ENCODE measurements at regions not wholly inside any gene's neighbourhood (a gene's known extent, or its start where the extent isn't known, plus 50 kb on each side); places are given as distances from the start of the nearest gene placed in this dataset.
"Not testable (repeated sequence)": the region's sequence is repeated elsewhere in the genome, so short reads cannot be mapped to it uniquely, and the experiment has no call there.

- no peak for DNase-seq
Measured at GRCh38 chr20:50330504-50331313, 140.1 kb downstream of the CEBPB start.

- no peak for DNase-seq
Measured at GRCh38 chr20:50331469-50332363, 141.1 kb downstream of the CEBPB start.

GRCh38 chr20:50332491-50332980, 141.9 kb downstream of the CEBPB start:
- no peak for DNase-seq

- DNase-seq, result no peak
Measured at GRCh38 chr20:50333131-50333670, 142.6 kb downstream of the CEBPB start.

GRCh38 chr20:50333812-50334211, 143.2 kb downstream of the CEBPB start:
- no peak for DNase-seq

- not testable (repeated sequence) for DNase-seq
Measured at GRCh38 chr20:50334512-50334911, 143.9 kb downstream of the CEBPB start.

- DNase-seq, result no peak
Measured at GRCh38 chr20:50335105-50335504, 144.5 kb downstream of the CEBPB start.

- DNase-seq, result no peak
Measured at GRCh38 chr20:50335866-50336265, 145.2 kb downstream of the CEBPB start.

- no peak for DNase-seq
Measured at GRCh38 chr20:50336661-50337060, 146.0 kb downstream of the CEBPB start.

- no peak for DNase-seq
Measured at GRCh38 chr20:50337521-50338466, 147.2 kb downstream of the CEBPB start.

GRCh38 chr20:50338479-50339391, 148.1 kb downstream of the CEBPB start:
- DNase-seq, result no peak

GRCh38 chr20:50339466-50339901, 148.9 kb downstream of the CEBPB start:
- DNase-seq, result no peak

- DNase-seq, result no peak
Measured at GRCh38 chr20:50340541-50340940, 149.9 kb downstream of the CEBPB start.

- DNase-seq, result no peak
Measured at GRCh38 chr20:50341050-50341449, 150.4 kb downstream of the CEBPB start.

- DNase-seq, result no peak
Measured at GRCh38 chr20:50341880-50342637, 151.4 kb downstream of the CEBPB start.

- DNase-seq, result no peak
Measured at GRCh38 chr20:50342638-50343102, 152.0 kb downstream of the CEBPB start.

- no peak for DNase-seq
Measured at GRCh38 chr20:50343125-50343489, 152.5 kb downstream of the CEBPB start.

GRCh38 chr20:50343490-50344179, 153.0 kb downstream of the CEBPB start:
- no peak for DNase-seq

GRCh38 chr20:50344232-50345071, 153.8 kb downstream of the CEBPB start:
- no peak for DNase-seq
